ENCODE measurements at regions not wholly inside any gene's neighbourhood (a gene's known extent, or its start where the extent isn't known, plus 50 kb on each side); places are given as distances from the start of the nearest gene placed in this dataset.

DNA sequence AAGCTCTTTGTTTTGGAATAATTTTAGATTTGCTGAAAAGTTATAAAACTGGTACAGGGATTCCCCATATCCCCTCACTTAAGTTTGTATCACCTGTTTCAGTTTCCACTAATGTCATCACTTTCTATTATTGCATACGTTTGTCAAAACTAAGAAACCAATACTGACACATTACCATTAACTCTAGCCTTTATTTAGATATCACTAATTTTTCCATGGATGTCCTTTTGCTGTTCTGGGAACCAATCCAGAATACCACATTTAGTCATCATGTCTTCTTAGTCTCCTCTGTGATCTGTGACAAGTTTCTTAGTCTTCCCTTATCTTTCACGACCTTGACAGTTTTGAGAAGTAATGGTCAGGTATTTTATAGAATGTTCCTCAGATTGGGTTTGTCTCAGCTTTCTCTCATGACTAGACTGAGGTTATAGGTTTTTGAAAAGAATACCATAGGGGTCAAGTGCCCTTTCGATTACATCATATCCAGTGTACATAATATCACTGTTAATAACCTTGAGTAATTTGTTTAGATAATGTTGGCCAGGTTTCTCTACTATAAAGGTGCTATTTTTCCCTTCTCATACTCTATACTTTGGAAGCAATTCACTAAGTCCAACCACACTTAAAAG is 51.9 kb upstream of the NMUR2 start:
- intact Hi-C loops (cut with DNase I; ENCODE audit: low total_unique reads) = no loop called here
- 66 to 70% methylated on average over 3 of the region's 3 CpGs for WGBS, 2 donors (ENCODE audit: low coverage in 1 of 2)
- in situ Hi-C loops (cut with MboI; ENCODE audit: low pct_ligation_motif_present in 1 of 4, low pct_unique_long_range_greater_than_20kb in 1 of 4, low sequenced_read_pairs in 3 of 4) = no loop called here

DNA sequence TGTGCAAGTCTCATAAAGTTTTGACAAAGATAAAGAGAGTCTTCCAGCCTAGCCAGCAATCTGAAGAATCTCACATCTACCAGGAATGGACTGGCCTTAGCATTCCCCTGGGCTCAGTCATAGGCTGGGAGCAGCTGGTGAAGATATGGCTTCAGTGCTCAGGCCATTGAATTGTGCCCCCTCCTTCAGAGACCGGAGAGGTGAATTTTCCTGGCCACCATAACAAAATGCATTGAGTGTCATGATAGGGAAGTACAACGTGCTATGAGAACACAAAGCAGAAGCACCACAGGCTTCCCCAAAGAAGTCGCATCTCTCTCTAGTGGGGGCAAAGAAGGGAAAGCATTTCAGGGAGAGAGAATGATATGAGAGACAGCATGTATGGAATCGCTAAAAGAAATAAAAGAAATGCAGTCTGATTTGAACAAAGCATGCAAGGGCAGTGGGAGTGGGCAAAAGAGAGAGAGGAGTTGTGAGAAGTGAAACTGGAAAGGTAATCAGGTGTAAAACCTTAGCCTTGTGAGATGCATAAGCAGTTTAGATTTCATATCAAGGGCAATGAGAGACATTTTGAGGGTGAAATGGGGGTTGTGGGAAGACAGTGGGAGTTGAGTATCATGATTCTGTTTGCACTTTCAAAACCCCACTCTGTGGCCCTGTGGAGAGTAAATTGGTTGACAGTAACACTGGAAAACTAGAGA is 57.1 kb upstream of the NMUR2 start:
- in situ Hi-C loops (cut with MboI; ENCODE audit: low pct_ligation_motif_present in 1 of 4, low pct_unique_long_range_greater_than_20kb in 1 of 4, low sequenced_read_pairs in 3 of 4) (no loop called here), intact Hi-C loops (cut with DNase I; ENCODE audit: low total_unique reads) (no loop called here)
- H3K27ac ChIP-seq = no peak overlapping the region
- no peaks in the 10 kb centered on the region for H3K36me3 ChIP-seq
- H3K4me3 ChIP-seq = no peak overlapping the region
- no peaks in the 10 kb centered on the region for H3K9me3 ChIP-seq
- no peaks in the 10 kb centered on the region for H3K27me3 ChIP-seq
- 65 to 76% methylated on average over 3 to 4 of the region's 4 CpGs for WGBS, 2 donors (ENCODE audit: low coverage in 1 of 2)
- TF ChIP-seq, protein P1, sequence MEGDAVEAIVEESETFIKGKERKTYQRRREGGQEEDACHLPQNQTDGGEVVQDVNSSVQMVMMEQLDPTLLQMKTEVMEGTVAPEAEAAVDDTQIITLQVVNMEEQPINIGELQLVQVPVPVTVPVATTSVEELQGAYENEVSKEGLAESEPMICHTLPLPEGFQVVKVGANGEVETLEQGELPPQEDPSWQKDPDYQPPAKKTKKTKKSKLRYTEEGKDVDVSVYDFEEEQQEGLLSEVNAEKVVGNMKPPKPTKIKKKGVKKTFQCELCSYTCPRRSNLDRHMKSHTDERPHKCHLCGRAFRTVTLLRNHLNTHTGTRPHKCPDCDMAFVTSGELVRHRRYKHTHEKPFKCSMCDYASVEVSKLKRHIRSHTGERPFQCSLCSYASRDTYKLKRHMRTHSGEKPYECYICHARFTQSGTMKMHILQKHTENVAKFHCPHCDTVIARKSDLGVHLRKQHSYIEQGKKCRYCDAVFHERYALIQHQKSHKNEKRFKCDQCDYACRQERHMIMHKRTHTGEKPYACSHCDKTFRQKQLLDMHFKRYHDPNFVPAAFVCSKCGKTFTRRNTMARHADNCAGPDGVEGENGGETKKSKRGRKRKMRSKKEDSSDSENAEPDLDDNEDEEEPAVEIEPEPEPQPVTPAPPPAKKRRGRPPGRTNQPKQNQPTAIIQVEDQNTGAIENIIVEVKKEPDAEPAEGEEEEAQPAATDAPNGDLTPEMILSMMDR (IDR thresholded peaks at IDR 0.05) = no peak
- TF ChIP-seq POLR2A (IDR thresholded peaks at IDR 0.05) (no peak), EP300 (IDR thresholded peaks at IDR 0.05; ENCODE audit: low read depth) (no peak), POLR2AphosphoS5 (IDR thresholded peaks at IDR 0.05) (no peak)
- DNase-seq = no peak
- no peaks in the 10 kb centered on the region for H3K4me1 ChIP-seq

More for the DNA sequence above, 51.9 kb upstream of the NMUR2 start:
- no peak overlapping the region for H3K4me3 ChIP-seq
- H3K36me3 ChIP-seq = no peaks in the 10 kb centered on the region
- no peaks in the 10 kb centered on the region for H3K27me3 ChIP-seq
- TF ChIP-seq, protein P1 (IDR thresholded peaks at IDR 0.05) = no peak
- TF ChIP-seq POLR2AphosphoS5 (IDR thresholded peaks at IDR 0.05) (no peak), POLR2A (IDR thresholded peaks at IDR 0.05) (no peak), EP300 (IDR thresholded peaks at IDR 0.05; ENCODE audit: low read depth) (no peak)
- no peaks in the 10 kb centered on the region for H3K4me1 ChIP-seq
- H3K9me3 ChIP-seq = no peaks in the 10 kb centered on the region
- no peak for DNase-seq
- no peak overlapping the region for H3K27ac ChIP-seq

DNA sequence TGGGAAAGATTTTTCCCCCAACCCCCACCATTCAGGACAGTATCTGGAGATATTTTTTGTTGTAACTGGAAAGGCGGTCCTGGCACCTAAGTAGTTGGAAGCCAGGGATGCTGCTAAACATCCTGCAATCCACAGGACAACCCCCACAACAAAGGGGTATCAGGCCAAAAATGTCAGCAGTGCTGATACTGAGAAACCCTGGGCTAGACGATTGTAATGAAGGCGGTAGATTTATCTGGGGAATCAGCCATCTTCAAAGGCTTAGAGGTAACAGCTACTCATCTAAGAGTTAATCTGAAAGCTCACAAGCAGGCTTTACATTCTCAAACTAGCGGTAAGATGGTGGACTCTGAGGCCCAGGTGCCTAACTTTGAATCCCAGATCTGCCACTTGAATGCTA is 59.0 kb upstream of the NMUR2 start:
- Histone ChIP-seq H3K27ac (no peak overlapping the region), H3K4me1 (no peaks in the 10 kb centered on the region), H3K36me3 (no peaks in the 10 kb centered on the region), H3K27me3 (no peaks in the 10 kb centered on the region), H3K9me3 (no peaks in the 10 kb centered on the region), H3K4me3 (no peak overlapping the region)
- in situ Hi-C loops (cut with MboI; ENCODE audit: low pct_ligation_motif_present in 1 of 4, low pct_unique_long_range_greater_than_20kb in 1 of 4, low sequenced_read_pairs in 3 of 4) = no loop called here
- intact Hi-C loops (cut with DNase I; ENCODE audit: low total_unique reads) = no loop called here
- TF ChIP-seq, protein P1 (IDR thresholded peaks at IDR 0.05) = no peak
- TF ChIP-seq EP300 (IDR thresholded peaks at IDR 0.05; ENCODE audit: low read depth) (no peak), POLR2AphosphoS5 (IDR thresholded peaks at IDR 0.05) (no peak), POLR2A (IDR thresholded peaks at IDR 0.05) (no peak)
- DNase-seq = no peak
- WGBS, 2 donors (ENCODE audit: low coverage in 1 of 2) = 80 to 96% methylated on average over 1 to 4 of the region's 4 CpGs

DNA sequence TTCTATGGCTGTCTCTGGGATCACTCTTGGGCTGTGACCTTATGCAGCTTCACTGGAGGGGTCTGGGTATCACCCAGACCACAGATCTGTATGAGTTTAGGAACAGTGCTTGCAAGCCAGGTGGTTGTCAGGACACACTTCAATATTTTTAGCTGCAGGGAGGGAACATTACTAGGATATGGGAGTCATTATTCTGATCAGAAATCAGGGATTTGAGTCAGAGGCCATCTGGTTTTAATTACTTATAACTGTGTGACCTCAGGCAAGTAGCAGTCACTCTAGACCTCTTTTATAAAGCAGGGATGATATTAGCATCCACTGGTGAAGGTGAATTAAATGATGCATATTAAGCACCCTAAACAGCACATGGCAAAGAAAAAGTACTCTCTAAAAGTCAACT is 60.1 kb upstream of the NMUR2 start:
- no peak overlapping the region for H3K27ac ChIP-seq
- H3K27me3 ChIP-seq = no peaks in the 10 kb centered on the region
- DNase-seq = no peak
- in situ Hi-C loops (cut with MboI; ENCODE audit: low pct_ligation_motif_present in 1 of 4, low pct_unique_long_range_greater_than_20kb in 1 of 4, low sequenced_read_pairs in 3 of 4) = no loop called here
- intact Hi-C loops (cut with DNase I; ENCODE audit: low total_unique reads) = no loop called here
- H3K4me1 ChIP-seq = no peaks in the 10 kb centered on the region
- TF ChIP-seq, protein P1 (IDR thresholded peaks at IDR 0.05) = no peak
- TF ChIP-seq POLR2AphosphoS5 (IDR thresholded peaks at IDR 0.05) (no peak), EP300 (IDR thresholded peaks at IDR 0.05; ENCODE audit: low read depth) (no peak), POLR2A (IDR thresholded peaks at IDR 0.05) (no peak)
- no peaks in the 10 kb centered on the region for H3K36me3 ChIP-seq
- H3K4me3 ChIP-seq = no peak overlapping the region
- H3K9me3 ChIP-seq = no peaks in the 10 kb centered on the region
